ENCODE measurements at regions not wholly inside any gene's neighbourhood (a gene's known extent, or its start where the extent isn't known, plus 50 kb on each side); places are given as distances from the start of the nearest gene placed in this dataset.
A peak's percentile ranks its signal among the peaks of the same experiment; 100 is the strongest.
"Not testable (repeated sequence)": the region's sequence is repeated elsewhere in the genome, so short reads cannot be mapped to it uniquely, and the experiment has no call there.

DNA sequence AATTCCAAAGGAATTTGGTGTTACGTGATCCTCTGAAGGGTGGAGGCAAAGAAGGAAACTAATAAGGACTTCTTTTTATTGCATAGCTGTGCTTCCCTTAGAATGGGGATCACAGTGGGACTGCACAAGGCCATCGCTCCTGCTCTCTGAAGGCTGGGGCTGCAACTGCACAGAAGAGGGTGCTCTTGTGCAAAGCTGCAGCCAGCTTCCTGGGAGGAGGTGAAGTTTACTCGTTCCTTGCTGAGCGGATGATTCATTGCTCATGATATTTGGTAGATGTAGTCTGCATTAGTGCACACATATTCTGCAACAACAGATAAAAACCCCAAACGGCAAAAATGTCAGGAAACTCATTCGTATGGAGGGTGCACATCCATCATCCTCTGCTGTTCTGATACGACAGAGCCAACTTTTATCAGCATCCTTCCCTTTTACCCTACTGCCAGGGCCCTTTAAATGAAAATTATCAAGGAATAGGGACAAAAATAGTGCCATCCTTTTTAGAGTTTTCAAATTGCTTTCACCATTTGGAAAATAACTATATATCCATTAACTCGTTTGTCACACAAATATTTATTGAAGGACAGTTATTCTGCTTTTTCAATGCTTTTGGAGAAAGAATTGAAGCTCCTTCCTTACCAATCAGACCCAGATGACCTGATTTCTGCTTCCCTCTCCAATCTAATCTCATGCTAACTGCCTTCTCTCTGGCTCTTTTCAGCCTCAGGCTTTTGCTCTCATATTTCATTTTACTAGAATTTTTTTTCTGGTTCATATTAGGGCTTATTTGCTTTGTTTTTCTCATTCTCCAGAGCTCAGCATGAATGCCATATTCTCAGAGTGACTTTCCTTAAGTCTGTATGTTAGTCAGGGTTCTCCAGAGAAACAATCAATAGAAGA lies 263.6 kb downstream of the DUSP10 start:
- peak; percentile 90 for DNase-seq

DNA sequence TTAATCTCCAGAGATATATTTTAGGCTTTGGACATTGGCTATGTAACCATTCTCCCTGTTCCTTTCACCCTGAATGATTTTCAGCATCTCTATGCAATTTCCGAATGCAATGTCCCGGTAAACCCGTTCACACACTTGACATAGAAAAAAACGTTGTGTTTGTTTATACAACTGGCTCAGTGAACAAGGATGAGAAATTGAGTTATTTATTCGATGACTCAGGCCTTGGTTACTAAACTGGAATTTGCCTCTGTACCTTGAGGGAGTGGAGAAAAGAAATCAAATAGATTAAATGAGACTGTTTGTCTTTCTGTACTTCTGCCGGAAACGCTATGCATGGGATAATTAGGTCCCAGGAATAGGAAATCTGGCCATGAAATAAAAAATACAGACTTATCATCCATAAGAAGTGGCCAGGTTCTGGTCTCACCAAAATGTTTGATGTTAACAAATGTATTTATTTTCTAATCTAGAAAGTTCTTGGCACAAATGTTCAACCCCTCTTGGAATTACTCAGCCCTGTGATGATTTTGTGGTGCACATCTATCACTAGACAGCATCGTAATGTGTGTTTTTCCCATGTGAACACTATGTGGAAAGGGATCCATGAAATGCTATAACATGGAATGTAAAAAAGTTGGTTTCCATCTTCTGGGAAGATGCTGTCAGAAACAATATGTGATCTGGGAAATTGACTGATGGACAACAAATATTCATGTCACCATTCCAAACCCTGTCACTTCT lies 253.9 kb downstream of the DUSP10 start:
- peak; percentile 35 for DNase-seq

DNA sequence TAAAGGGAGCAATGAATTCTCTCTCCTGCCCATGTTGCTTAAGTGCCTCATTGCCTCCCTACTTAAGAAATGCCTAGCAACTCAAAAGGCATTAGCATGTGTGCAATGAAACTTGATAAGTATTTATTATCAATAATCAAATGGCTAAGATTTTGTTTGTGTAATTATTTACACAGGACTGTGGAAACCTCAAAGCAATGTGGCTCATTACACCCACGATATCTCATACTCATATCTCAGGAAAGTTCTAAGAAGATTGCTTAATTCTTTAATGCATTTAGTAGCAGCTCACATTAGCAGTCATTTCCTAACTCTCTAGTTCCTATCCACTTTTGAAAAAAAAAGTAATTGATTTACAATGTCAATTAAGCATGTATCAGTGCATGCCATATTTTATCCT lies 253.3 kb downstream of the DUSP10 start:
- DNase-seq, result no peak

DNA sequence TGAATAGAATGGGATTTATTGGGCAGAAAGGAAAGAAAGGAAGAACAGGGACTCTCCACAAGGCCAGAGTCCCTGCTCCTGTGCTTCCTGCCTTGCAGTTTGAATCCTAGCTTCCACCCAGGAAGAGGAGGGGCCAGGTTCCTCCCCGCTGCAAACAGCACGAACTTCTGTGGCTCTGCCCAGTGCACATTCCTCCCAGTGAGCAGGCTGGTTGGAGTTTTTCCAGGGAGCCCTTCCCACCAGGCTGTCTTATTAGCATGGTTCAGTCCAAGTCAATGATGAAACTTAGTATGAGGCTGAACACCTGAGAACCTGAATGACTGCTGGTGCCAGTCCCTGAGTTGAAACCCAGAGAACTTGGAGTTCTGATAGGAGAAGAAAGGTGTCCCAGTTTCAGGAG lies 247.2 kb downstream of the DUSP10 start:
- DNase-seq, result peak; percentile 42

DNA sequence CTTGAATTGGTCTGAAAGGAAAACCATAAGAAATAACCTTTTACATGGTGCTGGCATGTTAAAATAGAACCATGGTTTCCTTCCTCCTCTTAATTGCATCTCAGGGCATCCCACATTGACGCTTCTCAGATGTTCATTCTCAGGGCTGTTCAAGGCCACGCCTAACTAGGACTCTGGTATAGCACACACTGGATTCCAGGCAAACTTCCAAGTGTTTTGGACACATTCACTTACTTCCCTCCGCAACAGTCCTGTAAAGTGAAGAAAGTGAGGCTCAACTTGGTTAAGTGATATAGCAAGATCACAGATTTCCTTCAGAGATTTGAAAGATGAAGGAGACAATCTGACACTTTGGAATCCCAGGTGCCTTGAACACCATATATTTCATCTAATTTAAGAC lies 244.8 kb downstream of the DUSP10 start:
- DNase-seq, result peak; percentile 20

DNA sequence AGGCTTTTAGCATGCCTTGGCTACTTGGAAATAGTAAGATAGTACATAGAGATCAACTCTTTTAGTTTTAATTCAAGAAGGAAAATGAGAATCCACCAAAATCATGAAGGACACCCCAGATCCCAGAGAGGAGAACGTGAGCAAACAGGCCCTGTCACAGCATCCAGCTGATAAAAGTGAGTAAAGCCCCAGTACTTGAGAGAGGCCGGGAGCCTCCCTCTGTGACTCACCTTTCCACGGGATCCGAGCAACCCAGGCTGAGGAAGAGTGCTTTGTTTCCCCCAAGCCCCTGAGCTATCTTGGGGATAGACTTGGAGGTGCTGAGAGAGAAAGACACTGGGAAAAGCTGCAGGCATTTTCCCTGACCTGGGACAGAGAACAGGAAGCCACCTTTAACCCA lies 238.6 kb downstream of the DUSP10 start:
- DNase-seq, result no peak

DNA sequence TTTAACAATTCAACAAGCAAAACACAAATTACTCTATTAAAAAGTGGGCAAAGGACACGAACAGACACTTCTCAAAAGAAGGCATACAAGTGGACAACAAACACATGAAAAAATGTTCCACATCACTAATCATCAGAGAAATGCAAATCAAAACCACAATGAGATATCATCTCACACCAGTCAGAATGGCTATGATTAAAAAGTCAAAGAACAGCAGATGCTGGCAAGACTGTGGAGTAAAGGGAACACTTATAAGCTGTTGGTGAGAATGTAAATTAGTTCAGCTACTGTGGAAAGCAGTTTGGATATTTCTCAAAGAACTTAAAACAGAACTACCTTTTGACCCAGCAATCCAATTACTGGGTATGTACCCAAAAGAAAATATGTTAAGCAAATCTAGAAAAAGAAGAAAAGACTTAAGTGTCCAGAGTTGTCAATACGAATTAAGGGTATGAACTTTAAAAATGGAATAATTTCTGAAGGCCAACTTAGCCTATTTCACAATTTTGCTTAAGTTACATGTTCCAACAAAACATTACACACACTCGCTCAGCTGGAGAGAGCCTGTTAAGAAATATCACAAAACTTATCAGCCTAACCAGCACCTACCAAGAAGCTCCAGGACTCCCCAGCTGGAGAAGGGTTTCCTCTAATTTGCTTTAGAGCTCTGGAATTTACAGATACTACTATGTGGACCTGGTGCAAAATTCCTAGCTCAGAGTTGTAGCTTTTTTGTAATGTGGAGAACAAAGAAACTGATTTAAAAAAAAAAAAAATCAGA lies 232.1 kb downstream of the DUSP10 start:
- DNase-seq, result no peak

DNA sequence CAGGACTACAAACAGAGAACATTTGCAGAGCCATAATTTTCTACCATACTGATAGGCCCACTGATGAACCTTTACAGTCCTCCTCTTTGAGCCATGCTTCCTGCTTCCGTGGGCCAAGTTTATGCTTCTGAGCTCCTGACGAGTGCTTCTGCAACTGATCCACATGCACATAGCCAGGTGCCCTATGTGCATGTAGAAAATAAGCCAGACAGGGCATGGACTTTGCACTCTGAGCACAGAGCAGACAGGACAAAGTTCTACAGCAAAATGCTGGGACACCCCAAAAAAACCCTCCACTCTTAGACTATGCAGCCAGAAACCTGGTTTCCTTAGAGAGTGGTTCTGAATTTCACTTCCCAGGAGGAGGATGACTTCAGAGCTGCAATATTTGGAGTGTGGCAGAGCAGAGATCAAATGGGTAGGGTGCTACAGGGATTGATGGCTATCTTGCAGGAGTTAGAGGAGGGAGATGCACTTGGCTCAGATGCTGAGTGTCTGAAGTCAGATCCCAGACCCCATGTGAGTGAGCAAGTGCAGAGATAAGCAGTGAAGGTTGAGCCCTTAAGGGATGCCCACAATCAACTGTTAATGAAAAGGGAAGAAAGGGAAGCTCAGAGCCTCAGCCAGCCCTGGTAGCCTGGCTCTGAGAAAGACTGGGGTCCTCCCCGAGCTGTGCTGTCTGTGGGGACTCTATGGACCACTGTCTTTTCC lies 230.9 kb downstream of the DUSP10 start:
- no peak for DNase-seq

DNA sequence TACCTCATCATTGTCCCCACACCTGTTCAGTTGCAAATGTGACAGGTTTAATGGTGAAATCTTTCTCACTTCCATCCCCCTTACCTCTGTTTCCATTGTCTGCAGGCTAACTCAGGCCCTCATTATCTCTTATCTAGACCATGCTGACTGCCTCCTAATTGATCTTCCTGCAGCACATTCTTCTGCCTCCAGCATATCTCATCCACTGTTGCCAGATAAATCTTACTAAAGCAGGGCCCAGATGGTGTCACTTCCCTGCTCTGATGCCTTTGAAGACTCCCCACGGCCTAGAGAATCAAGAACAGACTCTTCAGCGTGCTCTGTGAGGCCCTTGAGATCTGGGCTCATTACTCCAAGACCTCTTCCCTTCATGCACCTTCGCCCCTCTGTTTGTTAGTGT lies 230.1 kb downstream of the DUSP10 start:
- no peak for DNase-seq

DNA sequence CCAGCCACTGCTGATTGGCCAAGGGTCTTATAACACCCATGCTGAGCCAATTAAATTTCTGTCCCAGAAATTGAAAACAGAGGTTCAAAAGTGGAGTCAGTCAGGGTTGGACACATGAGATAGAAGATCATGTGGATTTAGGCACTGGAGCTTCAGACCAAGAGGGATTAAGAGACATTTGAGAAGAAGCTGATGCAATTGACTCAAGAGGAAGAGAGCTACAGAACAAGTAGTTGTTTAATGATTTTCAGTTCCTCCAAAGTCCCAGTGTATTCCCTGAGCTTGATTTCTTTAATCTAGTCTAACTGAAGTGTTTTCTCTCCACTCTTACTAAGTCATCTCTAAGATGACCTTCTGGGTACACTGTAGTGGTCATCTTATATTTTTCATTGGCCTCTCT lies 227.1 kb downstream of the DUSP10 start:
- DNase-seq, result no peak

DNA sequence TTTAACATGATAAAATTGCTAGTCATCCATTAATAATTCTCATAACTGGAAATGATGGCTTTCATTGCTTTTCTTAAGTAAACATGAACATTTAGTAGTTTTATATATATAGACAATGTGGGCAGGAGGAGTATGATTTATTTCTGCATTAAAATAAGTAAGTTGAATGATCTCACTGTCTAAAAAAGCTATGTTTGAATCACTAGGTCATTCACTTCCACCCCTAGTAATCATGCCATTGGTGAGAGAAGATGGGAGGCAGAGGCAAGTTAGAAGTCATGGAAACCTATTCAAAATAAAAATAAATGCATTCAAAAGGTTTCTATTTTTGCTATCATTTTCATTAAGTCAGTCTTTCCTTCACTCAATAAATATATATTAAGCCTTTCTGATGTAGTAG lies 226.4 kb downstream of the DUSP10 start:
- DNase-seq, result no peak

DNA sequence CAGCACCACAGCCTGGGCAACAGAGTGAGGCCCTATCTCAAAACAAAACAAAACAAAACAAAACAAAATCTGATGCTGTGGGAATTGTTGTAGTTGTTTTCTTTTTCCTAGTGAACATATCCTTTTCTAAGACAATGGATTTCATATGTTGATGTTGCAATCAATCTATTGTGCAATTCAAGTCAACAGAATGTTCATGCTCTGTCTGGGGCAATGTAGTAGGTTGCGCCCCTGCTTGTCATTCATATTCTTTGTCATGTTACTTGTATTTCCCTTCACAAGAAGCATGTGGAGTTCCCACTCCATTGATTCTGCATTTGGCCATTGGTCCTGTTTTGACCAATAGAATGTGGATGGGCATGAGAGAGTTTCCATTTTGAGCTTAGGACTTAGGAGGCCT lies 223.9 kb downstream of the DUSP10 start:
- peak; percentile 13 for DNase-seq

DNA sequence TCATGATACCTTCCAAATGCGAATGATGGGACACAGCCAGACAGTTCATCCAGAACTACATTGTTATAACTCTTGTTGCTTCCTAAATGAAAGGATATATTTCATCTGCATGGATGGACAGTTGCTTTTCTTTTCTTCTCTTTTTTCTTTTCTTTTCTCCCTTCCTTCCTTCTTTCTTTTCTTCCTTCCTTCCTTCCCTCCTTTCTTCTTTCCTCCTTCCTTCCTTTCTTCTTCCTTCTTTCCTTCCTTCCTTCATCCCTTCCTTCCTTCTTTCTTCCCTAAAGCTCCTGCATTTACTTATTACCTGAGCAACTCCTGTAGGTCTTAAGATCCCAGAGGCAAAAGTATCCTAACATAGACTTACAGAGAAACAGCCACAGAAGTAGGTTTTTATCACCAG lies 221.6 kb downstream of the DUSP10 start:
- DNase-seq, result no peak

DNA sequence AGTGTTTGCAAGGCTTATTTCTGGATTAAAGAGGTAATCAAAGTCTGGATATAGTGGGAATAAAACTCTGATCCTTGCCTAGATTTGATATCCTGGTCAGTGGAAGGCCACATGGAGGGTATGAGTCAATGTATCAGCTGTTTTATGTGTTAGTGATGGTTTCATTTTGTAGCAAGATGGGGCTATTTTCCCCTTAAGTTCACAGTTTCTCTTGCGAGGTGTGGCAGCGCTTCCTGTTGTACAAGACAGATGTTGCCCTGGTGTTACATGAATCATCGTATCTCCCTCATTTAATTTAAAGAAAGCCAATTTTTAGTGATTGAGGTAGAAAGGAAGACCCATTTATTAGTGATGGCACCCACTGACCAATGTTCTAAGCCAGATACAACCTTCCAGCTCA lies 220.2 kb downstream of the DUSP10 start:
- DNase-seq, result no peak

DNA sequence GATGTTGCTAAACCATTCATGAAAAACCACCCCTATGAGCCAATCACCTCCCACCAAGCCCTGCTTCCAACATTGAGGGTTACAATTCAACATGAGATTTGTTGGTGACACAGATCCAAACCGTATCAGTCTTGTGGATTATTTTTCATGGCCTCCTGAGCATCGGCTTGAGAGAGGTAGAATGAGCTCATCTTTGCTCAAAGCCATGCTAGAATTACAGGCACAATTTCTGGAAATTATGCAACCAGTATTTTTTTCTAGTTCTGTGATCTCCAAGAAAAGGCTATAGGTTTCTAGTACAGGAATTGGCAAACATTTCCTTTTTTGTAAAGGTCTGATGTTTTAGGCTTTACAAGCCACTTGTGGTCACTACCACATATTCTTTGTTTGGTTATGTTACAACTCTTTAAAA lies 219.4 kb downstream of the DUSP10 start:
- peak; percentile 65 for DNase-seq

DNA sequence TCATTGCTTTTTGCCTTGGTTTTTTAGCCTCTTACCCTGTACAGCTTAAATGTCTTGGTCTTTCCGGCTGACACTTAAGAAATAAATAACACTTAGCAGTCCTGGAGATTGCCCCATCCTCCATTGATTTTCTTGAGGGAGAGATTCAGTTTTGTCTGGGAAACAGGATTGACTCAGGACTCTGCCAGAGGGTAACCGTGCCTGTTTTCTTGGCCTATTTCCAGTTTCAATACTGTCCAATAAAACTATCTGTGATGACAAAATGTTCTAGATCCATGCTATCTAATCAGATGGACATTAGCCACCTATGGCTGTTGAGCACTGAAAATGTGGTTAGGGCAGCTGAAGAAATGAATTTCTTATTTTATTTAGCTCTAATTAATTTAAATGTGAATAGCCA lies 216.1 kb downstream of the DUSP10 start:
- DNase-seq, result no peak

DNA sequence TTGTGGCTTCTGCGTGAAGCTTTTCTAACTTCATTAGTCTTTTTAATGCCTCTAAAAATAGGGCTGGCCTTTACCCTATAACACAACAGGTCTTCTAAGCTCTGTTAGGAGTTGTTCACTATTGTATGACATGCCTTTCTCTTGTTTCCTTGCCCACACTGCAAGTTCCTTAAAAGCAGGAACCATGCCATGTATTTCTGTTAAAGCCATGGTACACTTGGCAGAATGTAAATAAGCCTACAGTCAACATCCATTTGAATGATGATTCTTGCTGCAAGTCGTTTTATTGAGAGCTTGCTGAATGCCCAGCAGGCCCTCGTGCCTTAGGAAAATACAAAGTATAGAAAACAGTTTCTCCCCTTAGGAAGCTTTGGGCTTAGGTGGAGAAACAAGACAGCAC lies 214.6 kb downstream of the DUSP10 start:
- DNase-seq, result no peak

DNA sequence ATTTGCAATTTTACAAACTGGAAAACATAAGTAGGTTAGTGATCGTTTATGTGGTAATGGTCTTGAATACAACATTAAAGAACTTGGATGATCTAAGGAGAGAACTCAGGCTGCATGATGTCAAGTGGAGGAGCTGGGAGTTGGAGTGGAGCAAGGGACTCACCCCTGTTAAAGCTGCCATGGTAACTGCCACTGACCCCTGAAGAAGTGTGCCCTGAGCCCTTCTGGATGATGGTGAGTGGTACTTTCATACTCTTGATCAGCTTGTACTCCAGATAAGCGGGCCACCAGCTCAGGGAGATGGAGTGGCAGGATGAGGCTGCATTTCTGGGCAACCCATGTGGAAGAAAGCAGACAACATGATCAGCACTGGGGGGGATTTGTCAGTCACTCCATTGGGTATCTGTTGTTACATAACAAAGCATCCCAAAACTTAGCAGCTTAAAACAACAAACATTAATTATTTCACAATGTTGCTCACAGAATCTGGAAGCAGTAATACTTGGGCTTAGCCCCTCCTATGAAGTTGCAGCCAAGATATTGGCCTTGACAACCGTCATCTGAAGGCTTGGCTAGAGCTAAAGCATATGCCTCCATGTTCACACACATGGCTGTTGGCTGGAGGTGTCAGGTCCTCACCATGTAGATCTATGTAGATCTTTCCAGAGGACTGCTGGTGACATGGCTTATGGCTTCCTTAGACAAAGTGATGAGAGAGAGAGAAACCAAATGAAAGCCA lies 213.8 kb downstream of the DUSP10 start:
- DNase-seq, result no peak

DNA sequence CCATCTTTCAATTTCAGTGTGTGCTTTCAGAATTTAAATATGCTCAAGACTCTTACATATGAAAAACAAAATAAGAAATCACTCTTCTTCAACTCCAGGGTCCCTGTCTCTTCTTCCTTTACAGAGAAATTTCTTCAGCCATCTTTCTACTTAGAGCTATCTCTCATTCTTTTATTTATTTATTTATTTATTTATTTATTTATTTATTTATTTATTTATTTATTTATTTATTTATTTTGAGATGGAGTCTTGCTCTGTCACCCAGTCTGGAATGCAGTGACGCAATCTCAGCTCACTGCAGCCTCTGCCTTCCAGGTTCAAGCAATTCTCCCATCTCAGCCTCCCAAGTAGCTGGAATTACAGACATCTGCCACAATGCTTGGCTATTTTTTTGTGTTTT lies 211.7 kb downstream of the DUSP10 start:
- not testable (repeated sequence) for DNase-seq

DNA sequence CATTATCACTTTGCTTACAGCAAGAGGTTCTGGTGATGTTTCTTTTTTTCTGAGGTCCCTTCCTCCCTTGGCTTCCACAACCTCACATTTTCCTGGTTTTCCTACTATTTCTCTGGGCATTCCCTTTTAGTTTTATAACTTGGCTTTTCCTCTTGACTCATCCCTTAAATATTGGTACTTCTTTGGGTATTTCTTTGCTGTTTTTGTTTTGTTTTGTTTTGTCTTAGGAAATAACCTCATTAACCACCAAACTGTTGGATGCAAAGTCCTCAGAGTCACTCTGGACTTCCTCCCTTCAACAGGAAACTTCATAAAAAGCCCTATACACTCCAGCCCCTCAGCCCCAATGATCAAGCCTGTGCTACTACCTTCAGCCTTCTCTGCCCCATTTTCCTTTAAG lies 211.1 kb downstream of the DUSP10 start:
- DNase-seq, result no peak

DNA sequence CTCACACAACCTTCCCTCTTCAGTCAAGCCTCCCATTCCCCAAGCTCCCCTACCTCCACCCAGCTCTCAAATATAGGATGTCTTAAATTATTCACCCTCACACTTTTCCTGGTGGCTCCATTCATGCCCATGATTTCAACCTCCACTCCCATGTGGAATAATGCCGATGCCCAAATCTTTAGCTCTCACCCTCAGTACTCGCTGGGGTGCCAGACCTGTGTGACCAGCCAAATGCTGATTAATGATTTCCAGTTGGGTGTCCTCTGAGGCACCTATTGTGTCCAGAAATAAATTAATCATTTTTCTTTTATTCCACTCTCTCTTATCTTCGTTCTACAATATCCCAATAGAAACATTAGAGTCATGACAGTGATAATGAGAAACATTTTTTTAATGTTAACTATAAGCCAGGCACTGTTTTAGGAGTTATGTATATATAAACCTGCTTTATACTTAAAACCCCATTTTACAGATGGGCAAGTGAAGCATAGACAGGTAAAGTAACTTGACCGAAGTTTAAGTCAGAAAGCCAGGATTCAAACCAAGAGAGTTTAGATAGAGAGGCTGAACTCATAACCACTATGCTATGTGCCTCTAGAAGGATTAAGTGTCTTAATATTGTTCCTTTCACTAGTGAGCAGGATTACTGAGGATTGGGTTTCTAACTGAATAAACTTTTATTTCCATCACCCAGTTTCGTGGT lies 209.7 kb downstream of the DUSP10 start:
- no peak for DNase-seq

Data from fibroblast of upper back skin (primary cell).